Hepatocyte (in vitro differentiated cells): ENCODE measurements at regions not wholly inside any gene's neighbourhood (a gene's known extent, or its start where the extent isn't known, plus 50 kb on each side); places are given as distances from the start of the nearest gene placed in this dataset.

Source experiments
- CTCF ChIP-seq: fragments of 200-600 bp; sonication (generic); IDR thresholded peaks from 2 replicates; pipeline ENCODE4 v1.5.1; 2016; ENCODE audit warnings: antibody characterized with exemption, mild to moderate bottlenecking; ENCODE audit not compliant: poor library complexity
- EZH2 ChIP-seq: fragments of 200-600 bp; sonication (generic); IDR thresholded peaks from 2 replicates; pipeline ENCODE4 v1.6.1; 2016; ENCODE audit warnings: antibody characterized with exemption, mild to moderate bottlenecking, borderline replicate concordance
- EZH2phosphoT487 ChIP-seq: fragments of 200-600 bp; sonication (generic); IDR thresholded peaks from one replicate; pipeline ENCODE4 v1.6.1; 2018; ENCODE audit warnings: antibody characterized with exemption, mild to moderate bottlenecking, low read depth, moderate library complexity; ENCODE audit not compliant: unreplicated experiment, severe bottlenecking

- TF ChIP-seq CTCF (no peak), EZH2phosphoT487 (no peak), EZH2 (no peak)
Observed at GRCh38 chr1:232386294-232386693, 243.6 kb downstream of the SIPA1L2 start.
